H1 (cell line): ENCODE measurements at regions not wholly inside any gene's neighbourhood (a gene's known extent, or its start where the extent isn't known, plus 50 kb on each side); places are given as distances from the start of the nearest gene placed in this dataset.

Experiments
- CTCF ChIA-PET: fragments of 300-600 bp; sonication (Branson Sonifier 250); formaldehyde crosslinking; loops from one replicate; lab custom pipeline; 2021; ENCODE audit not compliant: partially characterized antibody; lab: Charles Lee
- POLR2A ChIA-PET: fragments of 300-600 bp; sonication (Branson Sonifier 250); formaldehyde crosslinking; loops from one replicate; lab custom pipeline; 2021; ENCODE audit warnings: inconsistent platforms; ENCODE audit not compliant: partially characterized antibody; lab: Charles Lee
- DNase-seq, 2 experiments: peaks; one replicate each; pipeline versions ENCODE4 v3.0.0 to v3.0.0-alpha.2; 2010 to 2022; ENCODE audit warnings: low spot score in 2 of 2, low read depth in 1 of 2, mixed read lengths in 1 of 2
- FAIRE-seq: peaks from 2 replicates; lab custom pipeline; 2011; peaks lifted over from hg19 to GRCh38; lab: Jason Lieb, UNC
- H2AFZ ChIP-seq: 2 replicates; pipeline ENCODE4 v1.8.1; 2012; ENCODE audit warnings: low read length, inconsistent platforms
- H2AK5ac ChIP-seq: 2 replicates; pipeline ENCODE4 v1.6.1; 2013; ENCODE audit warnings: low read depth, low read length
- H2BK120ac ChIP-seq: replicated peaks from 2 replicates; pipeline ENCODE3; 2013; ENCODE audit warnings: low read depth, low read length, inconsistent platforms
- H2BK12ac ChIP-seq: 2 replicates; pipeline ENCODE4 v1.6.1; 2013; ENCODE audit warnings: low read depth, low read length
- H2BK15ac ChIP-seq: 2 replicates; pipeline ENCODE4 v1.6.1; 2013; ENCODE audit warnings: low read length
- H2BK20ac ChIP-seq: 2 replicates; pipeline ENCODE4 v1.6.1; 2013; ENCODE audit warnings: low read length
- H2BK5ac ChIP-seq: 2 replicates; pipeline ENCODE4 v1.6.1; 2013; ENCODE audit warnings: low read depth, low read length
- H3K14ac ChIP-seq: 2 replicates; pipeline ENCODE4 v1.6.1; 2013; ENCODE audit warnings: inconsistent platforms; ENCODE audit not compliant: insufficient read length
- H3K18ac ChIP-seq: 2 replicates; pipeline ENCODE4 v1.6.1; 2013; ENCODE audit warnings: low read length; ENCODE audit errors: extremely low read depth
- H3K23ac ChIP-seq: 2 replicates; pipeline ENCODE4 v1.6.1; 2013; ENCODE audit warnings: inconsistent platforms; ENCODE audit not compliant: insufficient read length
- H3K23me2 ChIP-seq: 2 replicates; pipeline ENCODE4 v1.6.1; 2013; ENCODE audit warnings: low read depth, low read length
- H3K27ac ChIP-seq: 2 replicates; pipeline ENCODE4 v1.6.1; 2011; ENCODE audit warnings: low read depth, low read length, inconsistent platforms
- H3K27me3 ChIP-seq, 4 experiments: replicated peaks in 1 of 4; 1 replicate in 1 of 4; 2 replicates in 3 of 4; pipeline versions ENCODE4 v1.6.1 to v1.8.1; 2011 to 2013; ENCODE audit warnings: low read length in 3 of 4, mild to moderate bottlenecking in 3 of 4, inconsistent platforms in 2 of 4, mixed read lengths in 2 of 4, moderate library complexity in 1 of 4; ENCODE audit not compliant: control insufficient read depth in 3 of 4, insufficient read depth in 3 of 4; ENCODE audit errors: extremely low read depth in 1 of 4
- H3K36me3 ChIP-seq, 4 experiments: 2 replicates each; pipeline versions ENCODE4 v1.6.1 to v1.8.1; 2011 to 2013; ENCODE audit warnings: mild to moderate bottlenecking in 4 of 4, low read length in 3 of 4, moderate library complexity in 2 of 4, control low read depth in 1 of 4, inconsistent platforms in 1 of 4; ENCODE audit not compliant: insufficient read depth in 4 of 4, control insufficient read depth in 2 of 4
- H3K4ac ChIP-seq: replicated peaks from 2 replicates; pipeline ENCODE3; 2013; ENCODE audit warnings: low read length, low read depth, mixed read lengths, inconsistent platforms; ENCODE audit not compliant: insufficient read length
- H3K4me1 ChIP-seq, 4 experiments: replicated peaks in 1 of 4; 1 replicate in 1 of 4; 2 replicates in 3 of 4; pipeline versions ENCODE4 v1.6.1 to v1.8.1; 2011 to 2013; ENCODE audit warnings: low read length in 3 of 4, inconsistent platforms in 2 of 4, mixed read lengths in 1 of 4; ENCODE audit not compliant: insufficient read depth in 4 of 4, control insufficient read depth in 3 of 4
- H3K4me2 ChIP-seq, 2 experiments: 2 replicates each; pipeline versions ENCODE4 v1.6.1 to v1.8.1; 2011 to 2013; ENCODE audit warnings: low read depth in 2 of 2, low read length in 2 of 2, control low read depth in 1 of 2, inconsistent platforms in 1 of 2, mild to moderate bottlenecking in 1 of 2; ENCODE audit not compliant: insufficient read depth in 1 of 2
- H3K4me3 ChIP-seq, 4 experiments: fragments of 200-600, 300-600 bp in 1 of 4; sonication (generic), shearing (Covaris generic), sonication (Bioruptor Twin) in 1 of 4; 2 replicates each; pipeline versions ENCODE4 v1.5.1 to v1.8.1; 2011 to 2016; ENCODE audit warnings: low read length in 4 of 4, low read depth in 3 of 4, control low read depth in 2 of 4, inconsistent platforms in 2 of 4, mild to moderate bottlenecking in 2 of 4, mixed read lengths in 1 of 4, moderate library complexity in 1 of 4; ENCODE audit not compliant: insufficient read depth in 2 of 4; ENCODE audit errors: extremely low read depth in 1 of 4
- H3K56ac ChIP-seq: replicated peaks from 2 replicates; pipeline ENCODE3; 2013; ENCODE audit warnings: low read depth, mild to moderate bottlenecking, mixed read lengths, low read length, inconsistent platforms; ENCODE audit not compliant: insufficient read length
- H3K79me1 ChIP-seq: 2 replicates; pipeline ENCODE4 v1.6.1; 2013; ENCODE audit warnings: low read depth, low read length, control low read depth
- H3K79me2 ChIP-seq, 2 experiments: 2 replicates each; pipeline versions ENCODE4 v1.6.1 to v1.8.1; 2012 to 2013; ENCODE audit warnings: low read length in 2 of 2, mild to moderate bottlenecking in 2 of 2, inconsistent platforms in 1 of 2; ENCODE audit not compliant: insufficient read depth in 2 of 2, control insufficient read depth in 1 of 2
- H3K9ac ChIP-seq, 4 experiments: replicated peaks in 1 of 4; 1 replicate in 1 of 4; 2 replicates in 3 of 4; pipeline versions ENCODE4 v1.6.1 to v1.8.1; 2011 to 2013; ENCODE audit warnings: low read depth in 3 of 4, low read length in 3 of 4, control low read depth in 2 of 4, mild to moderate bottlenecking in 2 of 4, moderate library complexity in 2 of 4, inconsistent platforms in 1 of 4; ENCODE audit errors: extremely low read depth in 1 of 4
- H3K9me3 ChIP-seq, 2 experiments: 2 replicates each; pipeline versions ENCODE4 v1.6.1 to v1.8.1; 2012 to 2013; ENCODE audit warnings: mild to moderate bottlenecking in 2 of 2, moderate library complexity in 2 of 2, control low read depth in 1 of 2, inconsistent platforms in 1 of 2, low read depth in 1 of 2, low read length in 1 of 2, mixed read lengths in 1 of 2; ENCODE audit not compliant: insufficient read depth in 2 of 2
- H4K20me1 ChIP-seq, 2 experiments: replicated peaks in 1 of 2; 2 replicates each; pipeline versions ENCODE3 to v1.8.1; 2011 to 2013; ENCODE audit warnings: inconsistent platforms in 2 of 2, low read length in 2 of 2, mild to moderate bottlenecking in 1 of 2; ENCODE audit not compliant: insufficient read depth in 2 of 2, control insufficient read depth in 1 of 2
- H4K5ac ChIP-seq: 2 replicates; pipeline ENCODE4 v1.6.1; 2013; ENCODE audit warnings: low read length, low read depth, mixed read lengths, inconsistent platforms; ENCODE audit not compliant: insufficient read length
- H4K8ac ChIP-seq: 2 replicates; pipeline ENCODE4 v1.8.0; 2013; ENCODE audit warnings: mild to moderate bottlenecking, moderate library complexity, low read length, inconsistent platforms; ENCODE audit not compliant: insufficient read depth; ENCODE audit errors: extremely low read depth
- H4K91ac ChIP-seq: replicated peaks from 2 replicates; pipeline ENCODE3; 2013; ENCODE audit warnings: low read length, mixed read lengths, inconsistent platforms; ENCODE audit not compliant: insufficient read length
- KDM1A ChIP-seq: fragments of 200-600, 300-600 bp; sonication (generic); IDR thresholded peaks from 2 replicates; pipeline ENCODE4 v1.7.1; 2016; ENCODE audit warnings: mild to moderate bottlenecking, low read length, borderline replicate concordance
- NANOG ChIP-seq: IDR thresholded peaks from 2 replicates; pipeline ENCODE4 v1.6.1; 2011; ENCODE audit warnings: low read length, low read depth, mild to moderate bottlenecking, inconsistent platforms; ENCODE audit not compliant: insufficient read depth, poor library complexity, severe bottlenecking
- WGBS, 2 experiments: shearing (Covaris generic) in 1 of 2; methylation state at CpG; one replicate each; pipeline versions ENCODE4 v1.1.6 to v1.1.7; 2013 to 2015; ENCODE audit warnings: low lambda C conversion rate in 2 of 2, mixed read lengths in 2 of 2, inconsistent platforms in 1 of 2, low coverage in 1 of 2, missing lambda C conversion rate in 1 of 2; ENCODE audit not compliant: insufficient replicate concordance in 2 of 2, insufficient coverage in 1 of 2, insufficient read length in 1 of 2; ENCODE audit errors: extremely low coverage in 1 of 2, missing lambda C conversion rate in 1 of 2; 5-methylcytosine and 5-hydroxymethylcytosine counted together

- Histone ChIP-seq H3K36me3 (no peaks in the 10 kb centered on the region), H3K79me2 (no peaks in the 10 kb centered on the region), H3K4me2 (no peak overlapping the region), H2BK15ac (no peak overlapping the region), H3K4me3 (no peak overlapping the region), H3K79me1 (no peaks in the 10 kb centered on the region), H2BK12ac (no peak overlapping the region), H3K9me3 (no peaks in the 10 kb centered on the region), H3K56ac (no peak overlapping the region), H3K18ac (no peak overlapping the region), H2BK120ac (no peak overlapping the region), H3K4me1 (no peaks in the 10 kb centered on the region), H3K27me3 (no peaks in the 10 kb centered on the region), H3K23ac (no peak overlapping the region), H2AFZ (no peak overlapping the region), H3K27ac (no peak overlapping the region), H3K9ac (no peak overlapping the region), H2BK5ac (no peak overlapping the region), H2BK20ac (no peak overlapping the region), H3K4ac (no peak overlapping the region), H3K23me2 (no peaks in the 10 kb centered on the region), H4K20me1 (no peaks in the 10 kb centered on the region), H4K5ac (no peak overlapping the region), H2AK5ac (no peak overlapping the region), H4K91ac (no peak overlapping the region), H4K8ac (no peak overlapping the region), H3K14ac (no peak overlapping the region)
- ChIA-PET CTCF (interaction anchor here (1.2 kb wide), 1 partner anchor 283 kb away, joined by 3 read pairs; no protein-coding TSS in a partner anchor), POLR2A (no interaction called here)
- no peak for DNase-seq
- TF ChIP-seq NANOG = no peak
- no peak for TF ChIP-seq KDM1A
- FAIRE-seq = no peak
- 84% methylated on average over 1 of the region's 1 CpG; no CpG with 5 or more reads in 1 of the 2 experiments for WGBS, 2 experiments
These were observed 108.8 kb upstream of the CD180 start for GRCh38 chr5:67305401-67305800.
